Upper lobe of left lung (tissue), 4 donors: ENCODE measurements at regions not wholly inside any gene's neighbourhood (a gene's known extent, or its start where the extent isn't known, plus 50 kb on each side); places are given as distances from the start of the nearest gene placed in this dataset.

Experiments
- EP300 ChIP-seq, 4 donors: sonication (generic); formaldehyde crosslinking; IDR thresholded peaks; one replicate each; pipeline ENCODE4 v1.5.1; 2017; ENCODE audit warnings: antibody characterized with exemption in 4 of 4, control low read depth in 2 of 4
- POLR2A ChIP-seq, 4 donors: fragments of 450-650 bp; IDR thresholded peaks; one replicate each; pipeline ENCODE4 v1.5.1; 2016 to 2017; ENCODE audit warnings: antibody characterized with exemption in 4 of 4, mild to moderate bottlenecking in 2 of 4
- POLR2AphosphoS5 ChIP-seq, 2 donors: sonication (generic); formaldehyde crosslinking; IDR thresholded peaks; one replicate each; pipeline ENCODE4 v1.5.1; 2017; ENCODE audit warnings: antibody characterized with exemption in 2 of 2
- TF ChIP-seq, protein P1 (sequence below), 6 experiments: fragments of 450-650 bp in 4 of 6; fragments of 200-600 bp in 2 of 6; sonication (generic) in 2 of 6; IDR thresholded peaks; one replicate each; pipeline ENCODE4 v1.5.1; 2016 to 2019; ENCODE audit warnings: antibody characterized with exemption in 6 of 6

DNA sequence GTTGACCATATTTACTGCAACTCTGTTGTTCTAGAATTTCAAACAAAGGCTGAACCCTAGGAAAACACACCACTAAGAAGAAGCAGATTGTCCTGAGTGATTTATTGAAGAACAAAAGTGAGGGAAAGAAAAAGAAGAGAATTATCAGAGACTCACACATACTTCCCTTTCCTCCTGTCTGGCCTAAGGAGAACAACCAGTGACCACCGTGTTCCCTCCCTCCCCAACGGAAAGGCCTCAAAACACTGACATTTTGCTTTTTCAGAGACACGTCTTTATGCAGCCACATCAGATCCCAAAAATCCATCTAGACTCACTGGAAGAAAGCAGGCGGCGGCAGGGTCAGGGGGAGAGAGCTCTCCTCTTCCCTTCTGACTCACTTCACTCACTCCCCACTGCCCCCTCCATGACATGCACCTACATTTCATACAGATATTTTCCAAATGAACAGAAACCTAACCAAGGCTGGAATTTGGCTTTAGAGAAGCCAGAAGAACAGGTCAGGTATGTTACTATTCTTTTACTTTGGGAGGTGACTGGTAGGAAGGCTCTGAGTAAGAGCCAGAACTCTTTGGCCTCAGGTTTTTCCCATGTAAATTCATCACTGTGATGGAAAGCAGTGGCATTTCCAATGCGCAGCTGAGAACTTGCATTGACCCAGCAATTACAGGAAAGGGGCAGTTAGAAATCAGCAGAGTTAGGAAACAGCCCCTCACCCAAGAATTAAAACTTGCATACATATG is 169.9 kb downstream of the BCL11A start:
- TF ChIP-seq, protein P1, sequence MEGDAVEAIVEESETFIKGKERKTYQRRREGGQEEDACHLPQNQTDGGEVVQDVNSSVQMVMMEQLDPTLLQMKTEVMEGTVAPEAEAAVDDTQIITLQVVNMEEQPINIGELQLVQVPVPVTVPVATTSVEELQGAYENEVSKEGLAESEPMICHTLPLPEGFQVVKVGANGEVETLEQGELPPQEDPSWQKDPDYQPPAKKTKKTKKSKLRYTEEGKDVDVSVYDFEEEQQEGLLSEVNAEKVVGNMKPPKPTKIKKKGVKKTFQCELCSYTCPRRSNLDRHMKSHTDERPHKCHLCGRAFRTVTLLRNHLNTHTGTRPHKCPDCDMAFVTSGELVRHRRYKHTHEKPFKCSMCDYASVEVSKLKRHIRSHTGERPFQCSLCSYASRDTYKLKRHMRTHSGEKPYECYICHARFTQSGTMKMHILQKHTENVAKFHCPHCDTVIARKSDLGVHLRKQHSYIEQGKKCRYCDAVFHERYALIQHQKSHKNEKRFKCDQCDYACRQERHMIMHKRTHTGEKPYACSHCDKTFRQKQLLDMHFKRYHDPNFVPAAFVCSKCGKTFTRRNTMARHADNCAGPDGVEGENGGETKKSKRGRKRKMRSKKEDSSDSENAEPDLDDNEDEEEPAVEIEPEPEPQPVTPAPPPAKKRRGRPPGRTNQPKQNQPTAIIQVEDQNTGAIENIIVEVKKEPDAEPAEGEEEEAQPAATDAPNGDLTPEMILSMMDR (IDR thresholded peaks at IDR 0.05), result no peak
- TF ChIP-seq POLR2A (IDR thresholded peaks at IDR 0.05) (no peak), POLR2AphosphoS5 (IDR thresholded peaks at IDR 0.05) (no peak), EP300 (IDR thresholded peaks at IDR 0.05) (no peak)
